ACC112 (cell line): ENCODE measurements at regions not wholly inside any gene's neighbourhood (a gene's known extent, or its start where the extent isn't known, plus 50 kb on each side); places are given as distances from the start of the nearest gene placed in this dataset.

Experiments used
- H2AFZ ChIP-seq: fragments of 200-600 bp; sonication (generic); one replicate; pipeline ENCODE4 v1.6.0; 2017; ENCODE audit warnings: antibody characterized with exemption, low read length; ENCODE audit not compliant: unreplicated experiment
- H3K27ac ChIP-seq: fragments of 200-600 bp; sonication (generic); 2 replicates; pipeline ENCODE4 v1.5.1; 2014; ENCODE audit warnings: low read depth, mild to moderate bottlenecking, antibody characterized with exemption, low read length, moderate library complexity
- H3K27me3 ChIP-seq: fragments of 200-600 bp; sonication (generic); 2 replicates; pipeline ENCODE4 v1.6.1; 2014; ENCODE audit warnings: mild to moderate bottlenecking, antibody characterized with exemption, low read length, moderate library complexity, mixed read lengths; ENCODE audit not compliant: insufficient read depth
- H3K36me3 ChIP-seq: fragments of 200-600 bp; sonication (generic); 2 replicates; pipeline ENCODE4 v1.6.1; 2016; ENCODE audit warnings: mild to moderate bottlenecking, antibody characterized with exemption, low read length, moderate library complexity, mixed read lengths; ENCODE audit not compliant: insufficient read depth
- H3K4me1 ChIP-seq: fragments of 200-600 bp; sonication (generic); one replicate; pipeline ENCODE4 v1.6.1; 2016; ENCODE audit warnings: low read length, mixed read lengths; ENCODE audit not compliant: insufficient read depth, unreplicated experiment, control insufficient read depth
- H3K4me3 ChIP-seq: fragments of 200-600 bp; sonication (generic); 2 replicates; pipeline ENCODE4 v1.5.1; 2014; ENCODE audit warnings: mild to moderate bottlenecking, low read depth, low read length
- H3K79me2 ChIP-seq: fragments of 200-600 bp; sonication (generic); one replicate; pipeline ENCODE4 v1.6.0; 2016; ENCODE audit warnings: low read length; ENCODE audit not compliant: control insufficient read depth, unreplicated experiment, insufficient read depth

DNA sequence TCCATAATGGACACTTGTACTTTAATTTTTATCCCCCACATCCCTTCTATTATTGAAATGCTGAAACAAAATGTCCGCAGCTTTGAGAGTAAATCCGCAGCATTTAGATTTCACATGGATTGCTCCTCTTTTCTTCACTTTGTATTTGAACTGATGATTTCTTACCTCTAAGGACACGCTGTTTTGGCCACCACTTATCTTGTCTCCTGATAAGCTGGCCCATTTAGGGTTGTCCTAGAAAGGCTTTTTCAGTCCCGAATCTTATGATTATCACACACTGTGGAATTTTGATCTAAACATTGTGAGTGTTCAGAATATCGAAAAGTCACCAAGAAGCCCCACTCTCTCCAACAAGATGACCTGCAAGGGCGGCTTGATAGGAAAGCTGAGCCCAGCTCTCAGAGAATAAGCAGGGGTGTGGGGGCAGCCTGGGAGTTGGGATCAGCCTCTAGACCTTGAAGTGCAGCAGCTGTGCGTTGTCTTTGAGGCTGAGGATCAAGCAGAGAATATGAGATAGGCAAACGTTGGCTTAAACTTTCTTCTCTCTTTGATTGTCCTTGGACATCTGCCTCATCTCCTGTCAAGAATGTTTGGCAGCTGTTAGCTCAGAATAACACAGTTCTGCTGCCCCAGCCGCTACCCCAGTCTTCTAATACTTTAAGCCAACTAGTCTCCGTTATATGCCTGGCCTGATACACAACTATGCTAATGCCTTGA is 399.7 kb upstream of the NR2F2 start:
- H3K4me1 ChIP-seq: no peaks in the 10 kb centered on the region
- no peak overlapping the region for H3K27ac ChIP-seq
- H3K27me3 ChIP-seq: no peaks in the 10 kb centered on the region
- H3K79me2 ChIP-seq: no peaks in the 10 kb centered on the region
- H2AFZ ChIP-seq: no peak overlapping the region
- H3K4me3 ChIP-seq: no peak overlapping the region
- no peaks in the 10 kb centered on the region for H3K36me3 ChIP-seq

DNA sequence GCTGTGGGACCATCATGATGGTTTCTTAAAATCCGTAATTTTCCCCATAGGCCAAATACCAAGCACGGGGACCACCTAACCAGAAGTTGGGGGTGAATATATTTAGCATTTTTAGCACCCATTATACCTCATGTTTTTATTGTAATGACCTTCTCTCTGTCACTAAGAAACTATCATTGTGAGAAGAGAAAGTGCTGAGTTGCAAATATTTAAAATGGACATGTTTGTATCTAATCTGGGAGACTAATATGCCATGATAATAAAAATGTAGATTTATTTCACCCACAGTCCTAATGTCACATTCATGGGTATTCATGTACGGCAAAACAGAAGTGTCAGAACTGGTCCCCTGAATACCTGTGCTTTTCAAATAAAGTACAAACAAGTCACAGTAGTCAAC is 398.9 kb upstream of the NR2F2 start:
- Histone ChIP-seq H2AFZ (no peak overlapping the region), H3K79me2 (no peaks in the 10 kb centered on the region), H3K36me3 (no peaks in the 10 kb centered on the region), H3K4me1 (no peaks in the 10 kb centered on the region), H3K27ac (no peak overlapping the region), H3K4me3 (no peak overlapping the region), H3K27me3 (no peaks in the 10 kb centered on the region)

DNA sequence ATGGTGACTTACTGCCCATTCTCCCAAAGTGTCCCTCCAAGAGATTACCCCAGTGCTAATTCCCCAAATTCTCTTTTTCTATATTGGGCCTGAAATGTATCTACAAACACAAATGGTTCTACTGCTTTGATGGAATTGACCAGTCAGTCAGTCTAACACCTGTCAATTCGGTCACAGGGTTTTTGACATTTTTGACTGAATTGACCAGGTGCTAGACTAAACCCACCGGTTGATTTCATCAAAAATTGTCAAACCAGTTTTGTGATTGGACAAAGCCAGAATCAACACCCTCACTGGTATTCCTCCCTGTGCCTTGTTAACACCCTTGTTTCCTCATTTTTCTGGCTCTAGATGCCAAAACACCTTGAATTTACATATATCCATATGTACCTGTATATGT is 398.4 kb upstream of the NR2F2 start:
- H3K36me3 ChIP-seq: no peaks in the 10 kb centered on the region
- H3K27me3 ChIP-seq: no peaks in the 10 kb centered on the region
- no peak overlapping the region for H2AFZ ChIP-seq
- no peaks in the 10 kb centered on the region for H3K79me2 ChIP-seq
- no peak overlapping the region for H3K27ac ChIP-seq
- H3K4me3 ChIP-seq: no peak overlapping the region
- H3K4me1 ChIP-seq: no peaks in the 10 kb centered on the region

DNA sequence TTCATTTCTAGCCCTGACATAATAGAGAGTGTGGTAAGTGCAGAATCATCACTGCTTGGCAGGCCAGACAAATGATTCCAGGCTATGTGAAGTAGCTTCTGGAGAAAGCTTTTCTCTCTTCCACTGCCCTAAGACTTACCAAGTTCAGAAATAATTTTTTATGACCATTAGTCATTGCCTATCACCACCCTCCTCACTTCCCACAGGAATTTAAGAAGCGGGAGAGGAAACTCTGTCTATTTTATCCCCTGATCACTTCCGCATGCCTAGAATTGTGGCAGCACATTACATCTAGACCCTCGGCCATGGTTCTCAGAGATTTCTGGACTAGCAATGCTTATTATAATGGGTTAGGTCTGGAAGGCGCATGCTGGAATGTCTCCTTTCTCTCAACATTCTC is 397.8 kb upstream of the NR2F2 start:
- Histone ChIP-seq H3K27me3 (no peaks in the 10 kb centered on the region), H3K79me2 (no peaks in the 10 kb centered on the region), H2AFZ (no peak overlapping the region), H3K4me3 (no peak overlapping the region), H3K27ac (no peak overlapping the region), H3K36me3 (no peaks in the 10 kb centered on the region), H3K4me1 (no peaks in the 10 kb centered on the region)

DNA sequence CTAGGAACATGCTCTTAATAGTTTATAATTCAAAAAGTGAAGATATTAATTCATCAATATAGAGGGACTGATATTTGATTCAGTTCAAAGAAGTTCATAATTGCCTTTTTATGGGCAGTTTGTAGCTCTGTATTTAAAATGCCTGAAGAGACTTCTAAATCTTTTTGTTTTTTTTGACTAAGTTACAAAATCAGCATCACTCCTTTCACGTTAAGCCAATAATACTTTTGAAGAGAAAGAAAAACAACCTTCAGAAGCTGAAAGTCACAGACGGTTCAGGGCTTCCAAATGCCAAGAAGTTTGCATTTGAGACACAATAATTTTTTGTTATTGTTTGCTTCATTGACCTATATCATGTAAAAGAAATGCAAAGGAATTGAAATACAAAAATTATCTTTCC is 394.6 kb upstream of the NR2F2 start:
- Histone ChIP-seq H3K27ac (no peak overlapping the region), H3K4me3 (no peak overlapping the region), H3K79me2 (no peaks in the 10 kb centered on the region), H3K4me1 (no peaks in the 10 kb centered on the region), H2AFZ (no peak overlapping the region), H3K27me3 (no peaks in the 10 kb centered on the region), H3K36me3 (no peaks in the 10 kb centered on the region)

DNA sequence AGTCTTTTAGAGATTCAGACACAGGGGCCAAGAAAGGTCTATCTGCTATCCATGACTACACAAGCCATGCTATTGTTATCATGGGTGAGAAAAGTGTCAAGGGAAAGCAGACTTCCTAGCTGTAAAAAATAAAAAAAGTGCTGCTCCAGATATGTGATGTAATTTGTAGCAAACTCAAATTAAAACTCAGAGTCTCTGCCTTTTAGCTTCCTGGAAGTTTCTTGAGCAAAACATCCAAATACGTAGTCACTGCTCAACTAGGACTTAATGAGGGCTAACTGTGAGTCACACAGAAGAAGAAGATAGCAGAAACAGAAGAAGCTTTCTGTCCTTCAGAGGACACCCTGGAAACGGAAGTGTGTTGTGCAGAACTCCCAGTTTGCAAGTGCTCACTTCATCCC is 393.4 kb upstream of the NR2F2 start:
- Histone ChIP-seq H3K79me2 (no peaks in the 10 kb centered on the region), H3K27me3 (no peaks in the 10 kb centered on the region), H3K27ac (no peak overlapping the region), H3K4me1 (no peaks in the 10 kb centered on the region), H3K4me3 (no peak overlapping the region), H3K36me3 (no peaks in the 10 kb centered on the region), H2AFZ (no peak overlapping the region)

DNA sequence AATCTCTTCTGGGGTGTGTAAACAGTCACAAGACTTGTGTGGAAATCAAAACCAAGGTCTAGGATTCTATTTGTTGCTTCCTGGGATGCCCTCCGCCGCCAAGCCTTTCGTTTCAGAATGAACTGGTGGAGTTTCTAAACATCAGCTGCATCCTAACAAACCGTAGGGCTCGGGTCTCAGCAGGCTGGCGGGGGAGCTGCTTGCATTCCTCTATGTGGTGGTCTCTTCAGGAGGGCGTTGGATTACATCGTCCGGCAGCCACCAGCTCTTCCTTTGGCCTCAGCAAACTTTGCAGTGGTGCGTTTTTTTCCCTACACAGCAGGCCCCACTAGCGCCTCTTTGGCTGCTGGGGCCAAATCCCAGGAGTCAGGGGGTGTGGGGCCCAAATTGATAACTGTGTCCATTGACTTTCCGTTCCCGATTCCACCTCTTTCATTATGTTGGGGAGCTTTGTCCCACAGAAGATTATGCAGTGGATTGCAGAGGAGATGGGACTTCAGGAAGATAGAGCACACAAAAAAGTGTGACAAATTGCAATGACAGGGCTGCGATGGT is 390.0 kb upstream of the NR2F2 start:
- Histone ChIP-seq H3K4me3 (no peak overlapping the region), H3K79me2 (no peaks in the 10 kb centered on the region), H2AFZ (no peak overlapping the region), H3K27ac (no peak overlapping the region), H3K27me3 (no peaks in the 10 kb centered on the region), H3K36me3 (no peaks in the 10 kb centered on the region), H3K4me1 (no peaks in the 10 kb centered on the region)

DNA sequence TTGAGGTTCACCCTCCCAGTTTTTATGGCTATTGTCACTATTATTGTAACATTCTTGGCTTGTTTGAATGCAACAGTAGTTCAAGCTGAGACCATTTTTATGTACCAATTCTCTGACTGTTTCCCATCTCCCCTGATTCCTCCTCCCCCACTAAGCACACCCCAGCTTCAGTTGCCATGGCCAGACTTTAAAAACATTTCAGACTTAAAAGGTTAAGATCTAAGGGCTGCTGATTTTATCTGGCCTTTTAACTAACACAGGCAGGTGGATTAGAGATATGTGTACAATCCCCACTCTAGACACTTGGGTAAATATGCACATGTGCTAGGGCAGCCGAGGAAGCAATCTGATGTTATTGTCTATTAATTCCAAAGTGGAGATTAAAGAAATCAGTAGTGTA is 386.3 kb upstream of the NR2F2 start:
- Histone ChIP-seq H3K27me3 (no peaks in the 10 kb centered on the region), H2AFZ (no peak overlapping the region)

DNA sequence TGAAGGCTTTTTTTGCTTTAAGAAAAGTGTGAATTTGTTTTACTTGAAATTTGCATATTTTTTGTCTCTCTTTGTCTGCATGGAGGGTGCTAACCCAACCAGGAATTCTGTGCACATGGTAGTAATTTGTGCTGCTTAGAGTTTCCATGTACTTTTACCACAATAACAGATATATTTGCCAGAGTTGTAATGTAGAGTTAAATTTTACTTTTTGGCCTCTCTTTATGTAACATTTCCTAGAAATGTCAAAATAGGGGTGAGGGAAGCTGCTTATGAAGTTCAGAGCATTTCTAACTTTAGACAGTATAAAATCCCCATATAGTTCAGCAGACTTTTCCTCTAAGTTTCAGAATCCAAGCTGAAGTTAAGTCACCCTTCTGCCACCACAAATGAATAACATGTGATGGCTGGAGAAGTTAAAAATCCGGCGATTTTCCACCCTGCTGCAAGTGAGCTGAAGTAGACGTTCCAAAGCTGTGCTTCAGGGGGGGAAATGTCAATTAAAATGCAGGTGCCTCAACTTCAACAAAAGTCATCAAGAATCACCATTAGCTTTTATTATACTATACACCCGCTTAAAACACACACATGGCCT is 385.7 kb upstream of the NR2F2 start:
- Histone ChIP-seq H3K27ac (no peak overlapping the region), H2AFZ (no peak overlapping the region)

More for the DNA sequence above, 386.3 kb upstream of the NR2F2 start:
- Histone ChIP-seq H3K4me1 (no peaks in the 10 kb centered on the region), H3K4me3 (no peak overlapping the region), H3K27ac (no peak overlapping the region), H3K36me3 (no peaks in the 10 kb centered on the region), H3K79me2 (no peaks in the 10 kb centered on the region)

DNA sequence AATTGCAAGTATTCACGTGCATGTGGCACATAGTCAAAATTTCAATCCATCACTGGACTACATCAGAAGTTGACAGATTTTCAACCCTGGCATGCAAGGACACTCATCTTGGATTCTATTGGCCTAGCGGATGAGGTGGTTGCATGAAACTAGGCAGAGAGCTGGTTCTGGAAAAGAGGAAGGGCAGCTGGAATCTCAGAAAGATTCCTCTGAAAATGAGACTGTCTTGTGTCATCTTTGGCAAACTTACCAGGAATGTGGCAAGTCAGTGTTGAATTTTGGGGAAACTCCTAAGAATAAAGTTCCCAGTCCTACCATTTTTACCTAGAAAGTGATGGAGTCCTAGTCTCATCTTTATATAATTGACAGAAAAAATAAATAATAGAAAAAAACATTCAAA is 384.3 kb upstream of the NR2F2 start:
- H3K4me3 ChIP-seq: no peak overlapping the region
- no peaks in the 10 kb centered on the region for H3K36me3 ChIP-seq
- no peak overlapping the region for H3K27ac ChIP-seq
- H3K4me1 ChIP-seq: no peaks in the 10 kb centered on the region
- no peaks in the 10 kb centered on the region for H3K27me3 ChIP-seq
- H3K79me2 ChIP-seq: no peaks in the 10 kb centered on the region
- H2AFZ ChIP-seq: no peak overlapping the region

More for the DNA sequence above, 385.7 kb upstream of the NR2F2 start:
- Histone ChIP-seq H3K4me1 (no peaks in the 10 kb centered on the region), H3K36me3 (no peaks in the 10 kb centered on the region), H3K4me3 (no peak overlapping the region), H3K79me2 (no peaks in the 10 kb centered on the region), H3K27me3 (no peaks in the 10 kb centered on the region)

DNA sequence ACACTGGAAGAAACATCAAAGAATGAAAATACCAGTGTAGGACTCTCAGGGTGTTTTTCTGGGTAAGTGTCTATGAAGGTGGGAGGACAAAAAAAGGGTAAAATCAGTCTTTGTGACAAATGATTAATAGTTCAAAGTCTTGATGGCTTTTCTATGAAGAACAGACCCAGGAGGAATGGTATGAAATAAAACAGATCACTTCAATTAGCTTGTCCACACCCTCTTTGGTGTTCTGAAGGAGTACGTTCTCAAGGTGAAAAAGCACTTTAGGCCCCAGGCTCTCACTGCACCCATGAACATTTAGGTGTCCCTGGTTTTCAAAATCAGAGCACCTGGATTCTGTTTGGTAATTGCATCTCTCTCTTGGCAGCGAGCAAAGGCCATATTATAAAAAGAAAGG is 383.6 kb upstream of the NR2F2 start:
- H3K27me3 ChIP-seq: no peaks in the 10 kb centered on the region
- no peak overlapping the region for H3K4me3 ChIP-seq
- H3K4me1 ChIP-seq: no peaks in the 10 kb centered on the region
- H3K79me2 ChIP-seq: no peaks in the 10 kb centered on the region
- H3K27ac ChIP-seq: no peak overlapping the region
- H3K36me3 ChIP-seq: no peaks in the 10 kb centered on the region
- no peak overlapping the region for H2AFZ ChIP-seq
